ENCODE measurements at regions not wholly inside any gene's neighbourhood (a gene's known extent, or its start where the extent isn't known, plus 50 kb on each side); places are given as distances from the start of the nearest gene placed in this dataset.

DNA sequence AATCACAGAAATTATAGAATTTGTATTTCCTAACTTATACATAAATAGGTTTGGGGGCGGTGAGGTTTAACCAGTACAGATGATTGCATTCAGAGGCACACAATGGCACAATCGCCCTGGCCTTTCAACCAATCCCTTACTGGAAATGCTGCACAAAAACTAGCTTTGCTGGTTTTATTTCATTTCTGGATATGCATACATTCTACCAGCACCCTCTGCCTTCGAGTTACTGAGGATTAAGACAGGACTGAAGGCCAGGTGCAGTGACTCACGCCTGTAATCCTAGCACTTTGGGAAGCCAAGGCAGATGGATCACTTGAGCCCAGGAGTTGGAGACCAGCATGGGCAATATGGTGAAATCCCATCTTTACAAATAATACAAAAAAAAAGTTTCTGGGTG is 336.1 kb downstream of the ARRDC4 start:
- no peaks in the 10 kb centered on the region for H3K79me2 ChIP-seq (ENCODE audit: control insufficient read depth, low read length)
- H3K4me3 ChIP-seq (ENCODE audit: low read length): no peak overlapping the region
- TF ChIP-seq EZH2phosphoT487 (IDR thresholded peaks at IDR 0.05; ENCODE audit: borderline replicate concordance, low read length) (no peak), CTCF (IDR thresholded peaks at IDR 0.05; ENCODE audit: low read depth, low read length, poor library complexity, severe bottlenecking) (no peak)
- no peaks in the 10 kb centered on the region for H3F3A ChIP-seq (ENCODE audit: control insufficient read depth, insufficient read depth)
- no peaks in the 10 kb centered on the region for H4K20me1 ChIP-seq (ENCODE audit: control insufficient read depth, insufficient read depth, low read depth, low read length)
- H3K9me3 ChIP-seq (ENCODE audit: control insufficient read depth, insufficient read depth, low read length): no peaks in the 10 kb centered on the region
- no peak overlapping the region for H3K4me2 ChIP-seq (ENCODE audit: low read length)
- no peaks in the 10 kb centered on the region for H3K9me2 ChIP-seq (replicated peaks; ENCODE audit: control insufficient read depth, low read length)
- no peak overlapping the region for H3K27ac ChIP-seq (ENCODE audit: low read depth, low read length)
- no peaks in the 10 kb centered on the region for H3K36me3 ChIP-seq (ENCODE audit: control insufficient read depth, low read length)
- H3K4me1 ChIP-seq (ENCODE audit: control insufficient read depth, low read length): no peaks in the 10 kb centered on the region
- peaks cover 5% of the 10 kb centered on the region; the same call in 1 of the 2 replicates for H3K27me3 ChIP-seq (ENCODE audit: control insufficient read depth, low read length)

DNA sequence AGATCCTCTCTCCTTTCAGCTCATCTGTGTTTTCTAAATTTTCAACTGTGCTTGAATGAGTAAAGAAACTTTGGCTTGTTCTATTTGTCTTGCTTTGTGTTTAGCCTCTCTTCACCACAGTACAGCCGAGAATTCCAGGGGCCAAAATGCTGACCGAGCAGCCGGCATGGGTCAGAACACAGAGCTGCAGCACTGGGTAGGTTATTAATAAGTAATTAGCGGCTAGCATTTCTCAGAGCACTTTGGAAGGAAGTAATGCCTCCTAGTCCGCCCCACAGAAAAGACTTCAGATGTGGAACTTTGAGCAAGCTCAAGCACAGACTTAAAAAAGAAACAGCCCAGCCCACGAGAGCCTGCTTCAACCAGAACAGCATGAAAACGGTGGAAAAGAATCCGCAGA is 343.9 kb downstream of the ARRDC4 start:
- no peaks in the 10 kb centered on the region for H4K20me1 ChIP-seq (ENCODE audit: control insufficient read depth, insufficient read depth, low read depth, low read length)
- no peak for TF ChIP-seq EZH2phosphoT487 (IDR thresholded peaks at IDR 0.05; ENCODE audit: borderline replicate concordance, low read length)
- no peak for TF ChIP-seq CTCF (IDR thresholded peaks at IDR 0.05; ENCODE audit: low read depth, low read length, poor library complexity, severe bottlenecking)
- no peaks in the 10 kb centered on the region for H3K79me2 ChIP-seq (ENCODE audit: control insufficient read depth, low read length)
- no peak overlapping the region for H3K4me3 ChIP-seq (ENCODE audit: low read length)
- no peaks in the 10 kb centered on the region for H3K4me1 ChIP-seq (ENCODE audit: control insufficient read depth, low read length)
- H3K4me2 ChIP-seq (ENCODE audit: low read length): no peak overlapping the region
- peaks cover 10% of the 10 kb centered on the region for H3K27me3 ChIP-seq (ENCODE audit: control insufficient read depth, low read length)
- H3K9me3 ChIP-seq (ENCODE audit: control insufficient read depth, insufficient read depth, low read length): no peaks in the 10 kb centered on the region
- no peaks in the 10 kb centered on the region for H3F3A ChIP-seq (ENCODE audit: control insufficient read depth, insufficient read depth)
- no peaks in the 10 kb centered on the region for H3K9me2 ChIP-seq (replicated peaks; ENCODE audit: control insufficient read depth, low read length)
- H3K27ac ChIP-seq (ENCODE audit: low read depth, low read length): no peak overlapping the region
- no peaks in the 10 kb centered on the region for H3K36me3 ChIP-seq (ENCODE audit: control insufficient read depth, low read length)

DNA sequence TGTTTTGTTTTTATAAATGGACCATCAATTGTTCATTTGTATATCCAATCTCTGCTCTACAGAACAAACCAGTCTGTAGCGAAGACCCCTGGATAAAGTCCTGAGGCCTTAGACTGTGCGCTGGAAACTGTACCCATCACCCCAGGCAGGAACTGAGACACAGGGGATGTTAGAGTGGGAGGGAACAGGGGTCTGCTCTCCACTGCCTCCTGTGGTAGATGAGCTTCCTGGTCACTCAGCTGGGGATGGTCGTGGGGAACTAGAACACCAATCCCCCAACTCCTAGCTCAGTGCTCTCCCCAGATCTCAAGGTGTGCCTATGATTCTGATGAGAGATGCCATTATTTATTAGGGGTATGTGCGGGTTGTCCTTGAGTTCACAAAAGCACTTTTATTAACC is 340.2 kb upstream of the IGF1R start:
- Histone ChIP-seq H3K27me3 (ENCODE audit: control insufficient read depth, low read length) (peaks cover 4% of the 10 kb centered on the region), H3K79me2 (ENCODE audit: control insufficient read depth, low read length) (no peaks in the 10 kb centered on the region), H3K9me2 (replicated peaks; ENCODE audit: control insufficient read depth, low read length) (no peaks in the 10 kb centered on the region), H3F3A (ENCODE audit: control insufficient read depth, insufficient read depth) (no peaks in the 10 kb centered on the region), H3K4me2 (ENCODE audit: low read length) (no peak overlapping the region), H3K36me3 (ENCODE audit: control insufficient read depth, low read length) (no peaks in the 10 kb centered on the region), H3K4me3 (ENCODE audit: low read length) (no peak overlapping the region), H3K27ac (ENCODE audit: low read depth, low read length) (no peak overlapping the region), H4K20me1 (ENCODE audit: control insufficient read depth, insufficient read depth, low read depth, low read length) (no peaks in the 10 kb centered on the region), H3K9me3 (ENCODE audit: control insufficient read depth, insufficient read depth, low read length) (no peaks in the 10 kb centered on the region), H3K4me1 (ENCODE audit: control insufficient read depth, low read length) (no peaks in the 10 kb centered on the region)
- TF ChIP-seq CTCF (IDR thresholded peaks at IDR 0.05; ENCODE audit: low read depth, low read length, poor library complexity, severe bottlenecking) (no peak), EZH2phosphoT487 (IDR thresholded peaks at IDR 0.05; ENCODE audit: borderline replicate concordance, low read length) (no peak)

Measured in DOHH2 (cell line).